Stimulated activated CD4-positive, alpha-beta T cell treated with anti-CD3 and anti-CD28 coated beads, Interleukin-12 subunit alpha, Interleukin-12 subunit beta, amount 100 ng/mL, for 24 hours (primary cell): ENCODE measurements at regions not wholly inside any gene's neighbourhood (a gene's known extent, or its start where the extent isn't known, plus 50 kb on each side); places are given as distances from the start of the nearest gene placed in this dataset.

Experiments
- DNase-seq, 2 experiments: peaks; one replicate each; pipeline ENCODE4 v3.0.0-alpha.2; 2020; ENCODE audit warnings: low read depth in 2 of 2

GRCh38 chr22:47848184-47848920 lies 1085.9 kb downstream of the TBC1D22A start:
- no peak for DNase-seq

GRCh38 chr22:47847131-47847890 lies 1084.9 kb downstream of the TBC1D22A start:
- DNase-seq, result no peak

- no peak for DNase-seq
Measured at GRCh38 chr22:47846206-47846605, 1083.8 kb downstream of the TBC1D22A start.

- DNase-seq, result no peak
Measured at GRCh38 chr22:47842119-47842518, 1079.7 kb downstream of the TBC1D22A start.

- no peak for DNase-seq
Measured at GRCh38 chr22:47841156-47841555, 1078.7 kb downstream of the TBC1D22A start.

GRCh38 chr22:47839595-47840227 lies 1077.3 kb downstream of the TBC1D22A start:
- DNase-seq, result no peak

GRCh38 chr22:47837703-47838102 lies 1075.3 kb downstream of the TBC1D22A start:
- no peak for DNase-seq

- DNase-seq, result no peak
Measured at GRCh38 chr22:47836957-47837356, 1074.5 kb downstream of the TBC1D22A start.

- no peak for DNase-seq
Measured at GRCh38 chr22:47835726-47836125, 1073.3 kb downstream of the TBC1D22A start.

GRCh38 chr22:47826016-47826415 lies 1063.6 kb downstream of the TBC1D22A start:
- DNase-seq, result no peak

GRCh38 chr22:47822422-47822821 lies 1060.0 kb downstream of the TBC1D22A start:
- no peak for DNase-seq

- no peak for DNase-seq
Measured at GRCh38 chr22:47818496-47818895, 1056.0 kb downstream of the TBC1D22A start.

- DNase-seq, result no peak
Measured at GRCh38 chr22:47817380-47817779, 1054.9 kb downstream of the TBC1D22A start.

GRCh38 chr22:47816863-47817210 lies 1054.4 kb downstream of the TBC1D22A start:
- no peak for DNase-seq

GRCh38 chr22:47816121-47816862 lies 1053.8 kb downstream of the TBC1D22A start:
- DNase-seq, result no peak

GRCh38 chr22:47814474-47814873 lies 1052.0 kb downstream of the TBC1D22A start:
- DNase-seq, result no peak

GRCh38 chr22:47813661-47814060 lies 1051.2 kb downstream of the TBC1D22A start:
- DNase-seq, result no peak

- DNase-seq, result no peak
Measured at GRCh38 chr22:47811971-47812370, 1049.5 kb downstream of the TBC1D22A start.

- no peak for DNase-seq
Measured at GRCh38 chr22:47810505-47811500, 1048.4 kb downstream of the TBC1D22A start.

GRCh38 chr22:47808886-47809620 lies 1046.6 kb downstream of the TBC1D22A start:
- DNase-seq, result no peak
